HG03457 (cell line): ENCODE measurements at regions not wholly inside any gene's neighbourhood (a gene's known extent, or its start where the extent isn't known, plus 50 kb on each side); places are given as distances from the start of the nearest gene placed in this dataset.

Experiments
- ATAC-seq: cut with Tn5 transposase; IDR thresholded peaks from one replicate; pipeline ENCODE4 v1.9.1; 2021; ENCODE audit warnings: moderate number of reproducible peaks; ENCODE audit not compliant: unreplicated experiment

GRCh38 chr2:6495466-6495865 is 370.2 kb downstream of the CMPK2 start:
- no peak for ATAC-seq

DNA sequence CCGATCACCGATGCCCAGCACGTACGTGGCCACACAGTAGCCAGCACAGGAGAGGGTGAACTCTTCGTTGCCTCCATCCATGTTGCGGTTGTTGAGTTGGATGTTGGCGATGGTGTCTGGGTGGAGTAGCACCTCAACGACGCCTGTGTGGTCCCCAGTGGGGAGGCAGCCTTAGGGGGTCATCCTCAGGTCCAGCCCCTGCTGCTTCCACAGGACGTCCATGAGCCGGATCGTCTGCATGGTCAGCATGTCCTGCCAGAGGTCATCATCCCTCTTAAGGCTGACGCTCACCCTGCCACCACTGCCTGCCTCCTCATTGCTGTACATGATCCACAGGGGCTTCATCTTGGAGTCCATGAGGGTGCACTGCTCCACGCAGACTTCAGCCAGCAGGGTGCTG is 369.3 kb downstream of the CMPK2 start:
- no peak for ATAC-seq

GRCh38 chr2:6497048-6497447 is 368.7 kb downstream of the CMPK2 start:
- no peak for ATAC-seq

DNA sequence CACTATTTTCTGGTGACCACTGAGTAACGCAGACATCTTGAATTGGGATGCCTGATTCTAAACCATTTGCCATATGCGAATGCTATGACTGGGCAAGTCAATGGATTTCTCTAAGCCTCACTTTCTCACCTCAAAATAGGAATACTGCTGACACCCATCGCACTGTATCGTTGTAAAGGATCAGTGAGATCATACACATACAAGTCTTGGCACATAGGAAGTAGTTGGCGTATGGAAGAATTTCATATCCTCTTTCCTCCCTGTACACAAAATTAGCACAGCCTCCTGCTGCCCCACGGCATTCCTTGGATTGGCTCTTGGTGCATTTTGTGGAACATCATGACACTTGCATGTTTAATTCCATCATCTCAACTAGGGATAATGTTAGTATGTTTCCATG is 366.9 kb downstream of the CMPK2 start:
- no peak for ATAC-seq

- no peak for ATAC-seq
These were observed 366.0 kb downstream of the CMPK2 start for GRCh38 chr2:6499691-6500090.

- no peak for ATAC-seq
These were observed 359.3 kb downstream of the CMPK2 start for GRCh38 chr2:6506361-6506794.

- ATAC-seq: no peak
These were observed 358.8 kb downstream of the CMPK2 start for GRCh38 chr2:6506859-6507258.

GRCh38 chr2:6510532-6510931 is 355.2 kb downstream of the CMPK2 start:
- no peak for ATAC-seq

DNA sequence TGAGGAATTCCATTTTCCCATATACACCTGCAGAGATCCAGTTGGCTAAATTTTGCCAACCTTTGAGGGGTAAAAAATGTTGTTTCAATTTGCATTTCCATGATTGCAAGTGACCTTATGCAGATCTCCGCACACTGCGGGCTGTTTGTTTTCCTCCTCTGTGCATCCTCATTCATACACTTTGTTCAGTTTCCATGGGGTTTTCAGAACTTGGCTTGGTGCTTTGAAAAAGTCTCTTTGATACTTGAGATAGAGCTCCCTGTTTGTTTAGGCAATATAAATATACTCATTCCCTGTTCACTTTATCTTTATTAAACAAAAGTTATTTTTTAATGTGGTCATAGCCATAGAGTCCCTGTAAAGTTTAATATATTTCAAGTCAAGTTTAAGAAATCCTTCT is 353.1 kb downstream of the CMPK2 start:
- no peak for ATAC-seq

DNA sequence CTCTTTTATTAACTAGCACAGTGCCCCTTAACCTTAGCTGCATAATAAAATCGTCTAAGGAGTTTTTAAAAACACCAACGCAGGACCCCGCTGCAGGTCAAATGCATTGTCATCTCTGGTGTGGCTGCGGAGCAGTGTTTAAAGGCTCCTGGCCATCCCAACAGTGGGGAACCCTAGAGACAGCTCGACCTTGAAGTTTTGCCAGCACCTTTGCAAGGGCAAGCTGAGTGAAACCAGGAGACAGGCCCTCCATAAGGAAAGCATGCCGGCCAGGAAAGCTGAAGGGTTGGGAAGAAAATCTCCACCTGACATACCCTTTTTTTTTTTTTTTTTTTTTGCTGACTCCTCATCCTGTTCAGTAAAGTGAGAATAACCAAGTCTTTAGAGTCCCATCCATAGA is 349.0 kb downstream of the CMPK2 start:
- ATAC-seq: no peak

GRCh38 chr2:6518361-6518760 is 347.3 kb downstream of the CMPK2 start:
- ATAC-seq: no peak

GRCh38 chr2:6523476-6523875 is 342.2 kb downstream of the CMPK2 start:
- ATAC-seq: no peak

GRCh38 chr2:6524691-6525474 is 340.8 kb downstream of the CMPK2 start:
- no peak for ATAC-seq

DNA sequence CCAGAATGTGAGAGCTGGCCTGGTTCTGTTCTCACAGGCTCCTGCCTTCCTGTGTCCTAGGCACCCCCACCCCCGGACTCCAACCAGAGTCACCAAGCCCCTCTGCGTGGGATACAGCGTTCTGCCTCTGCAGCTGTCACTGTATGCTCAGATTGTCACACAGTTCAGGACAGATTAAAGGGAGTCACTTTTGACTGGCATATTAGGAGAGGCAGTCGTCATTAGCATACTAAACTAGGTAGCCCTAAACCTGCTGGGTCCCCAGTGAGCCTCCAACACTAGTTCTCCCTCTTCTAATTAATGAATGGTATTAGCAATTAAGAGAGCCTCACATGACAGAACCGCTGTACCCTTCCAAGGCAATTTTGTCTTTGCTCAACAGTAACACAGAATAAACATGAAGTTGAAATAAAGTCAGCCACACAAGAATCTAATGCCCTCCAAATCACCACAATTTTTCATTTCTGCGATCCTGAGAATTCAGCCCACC is 340.2 kb downstream of the CMPK2 start:
- no peak for ATAC-seq

DNA sequence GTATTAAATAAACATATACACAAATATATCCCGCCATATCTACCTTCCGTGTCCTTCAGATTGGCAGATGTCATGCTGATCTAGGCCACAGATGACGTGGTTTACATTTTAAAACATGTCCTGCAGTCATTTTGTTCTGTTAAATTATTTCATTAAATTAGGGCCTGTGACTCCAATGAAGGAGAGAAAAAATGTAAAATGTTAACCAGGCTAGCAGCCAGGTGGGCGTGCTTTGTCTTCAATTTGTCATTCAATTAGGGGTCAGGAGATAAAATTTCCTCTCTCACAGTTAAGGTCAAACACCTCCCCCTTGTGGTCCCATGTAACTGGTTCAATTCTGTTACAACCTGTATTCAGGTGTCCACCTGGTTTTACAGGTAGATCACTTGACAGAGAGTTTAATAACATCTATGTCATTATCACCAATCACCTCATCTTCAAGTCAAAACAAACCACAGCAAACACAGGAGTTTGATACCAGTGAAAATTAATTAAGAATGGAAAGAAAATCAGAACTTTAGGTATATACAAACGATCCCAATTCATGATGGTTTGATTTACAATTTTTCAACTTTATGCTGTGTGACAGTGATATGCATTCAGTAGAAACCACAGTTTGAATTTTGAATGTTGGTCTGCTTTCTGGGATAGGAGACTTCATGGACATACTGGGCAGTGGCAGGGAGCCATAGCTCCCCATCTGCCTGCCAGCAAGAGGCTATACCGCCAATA is 339.4 kb downstream of the CMPK2 start:
- ATAC-seq: no peak

DNA sequence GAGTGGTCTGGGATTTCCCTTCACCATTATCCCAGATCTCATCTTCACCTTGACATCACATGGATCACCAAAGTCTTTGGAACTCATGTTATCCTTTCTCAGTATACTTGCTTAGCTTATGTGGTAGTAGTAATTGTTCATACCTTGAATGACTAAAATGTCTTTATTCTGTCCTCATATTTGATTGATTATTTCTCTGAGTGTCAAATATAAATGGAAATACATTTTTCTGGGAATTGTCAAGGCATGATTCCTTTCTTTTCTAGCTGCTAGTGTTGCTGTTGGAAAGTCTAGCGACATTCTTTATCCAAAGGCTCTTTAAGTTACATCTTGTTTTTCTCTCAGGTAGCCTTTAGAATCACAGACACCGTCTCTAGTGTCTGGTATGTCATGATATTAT is 334.4 kb downstream of the CMPK2 start:
- ATAC-seq: no peak

- ATAC-seq: no peak
These were observed 330.1 kb downstream of the CMPK2 start for GRCh38 chr2:6535572-6535971.

DNA sequence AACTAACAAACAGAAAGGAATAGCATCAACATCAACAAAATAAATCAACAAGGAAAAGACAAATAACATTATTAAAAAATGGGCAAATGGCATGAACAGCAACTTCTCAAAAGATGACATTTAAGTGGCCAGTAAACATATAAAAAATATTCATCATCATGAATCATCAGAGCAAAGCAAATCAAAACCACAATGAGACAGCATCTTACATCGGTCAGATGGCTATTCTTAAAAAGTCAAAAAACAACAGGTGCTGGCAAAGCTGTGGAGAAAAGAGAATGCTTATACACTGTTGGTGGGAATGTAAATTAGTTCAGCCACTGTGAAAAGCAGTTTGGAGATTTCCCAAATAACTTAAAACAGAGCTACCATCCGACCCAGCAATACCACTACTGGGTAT is 327.1 kb downstream of the CMPK2 start:
- ATAC-seq: no peak

DNA sequence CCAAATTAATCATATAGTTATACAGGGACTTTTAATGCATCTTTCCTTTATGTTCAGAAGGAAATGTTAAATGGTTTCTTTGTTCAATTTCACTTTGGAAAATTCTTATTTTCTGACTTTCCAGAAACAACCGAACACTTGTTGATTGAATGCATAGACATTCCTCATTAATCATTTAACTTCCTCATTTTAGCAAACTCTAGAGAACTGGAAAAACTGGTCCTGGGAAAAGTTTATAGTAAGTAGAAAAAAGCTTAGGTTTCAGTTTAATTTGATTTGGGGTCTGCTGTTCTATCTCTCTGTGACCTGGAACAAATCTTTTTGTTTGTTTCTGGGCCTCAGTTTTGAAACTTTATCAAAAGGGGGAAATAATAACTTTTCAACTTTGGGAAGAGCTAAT is 320.4 kb downstream of the CMPK2 start:
- no peak for ATAC-seq

GRCh38 chr2:6545795-6546194 is 319.9 kb downstream of the CMPK2 start:
- no peak for ATAC-seq

DNA sequence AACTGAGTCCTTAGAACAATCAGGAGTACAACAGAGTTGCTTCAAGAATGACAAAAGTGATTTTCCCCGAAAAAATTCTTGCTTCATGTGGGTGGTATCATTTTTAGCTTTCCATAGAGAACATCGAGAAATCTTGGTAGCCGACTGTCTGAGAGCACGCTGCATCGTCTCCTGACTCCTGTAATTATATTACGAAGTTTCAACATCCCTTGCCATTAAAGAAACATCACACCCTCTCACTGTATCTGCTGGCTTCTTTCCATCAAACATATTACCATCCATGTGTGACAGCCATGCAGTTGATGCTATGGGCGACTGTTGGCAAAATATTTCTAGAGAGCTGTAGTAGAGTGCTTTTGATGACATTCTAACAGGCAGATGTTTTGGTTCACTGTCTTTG is 311.2 kb downstream of the CMPK2 start:
- no peak for ATAC-seq

GRCh38 chr2:6556755-6557154 is 309.0 kb downstream of the CMPK2 start:
- ATAC-seq: no peak
